ENCODE measurements at regions not wholly inside any gene's neighbourhood (a gene's known extent, or its start where the extent isn't known, plus 50 kb on each side); places are given as distances from the start of the nearest gene placed in this dataset.

GRCh38 chr7:24024276-24025068, 259.5 kb upstream of the NPY start:
- Mint-ChIP-seq H3K27me3 (ENCODE audit: insufficient read depth, unreplicated experiment) (no peaks in the 10 kb centered on the region), H3K27ac (ENCODE audit: low read depth, unreplicated experiment) (no peak overlapping the region), H3K4me1 (ENCODE audit: insufficient read depth, unreplicated experiment) (no peaks in the 10 kb centered on the region), H3K36me3 (ENCODE audit: insufficient read depth, unreplicated experiment) (no peaks in the 10 kb centered on the region), H3K9me3 (ENCODE audit: unreplicated experiment) (no peaks in the 10 kb centered on the region), H3K4me3 (ENCODE audit: unreplicated experiment) (no peak overlapping the region)
- TF ChIP-seq CTCF (IDR thresholded peaks at IDR 0.05; ENCODE audit: unreplicated experiment), result no peak
- intact Hi-C loops (cut with micrococcal nuclease), result no loop called here
- CTCF ChIA-PET, result no interaction called here
- DNase-seq (ENCODE audit: unreplicated experiment), result no peak
- BruUV-seq (replicated peaks), result no TSS peak
- POLR2A ChIA-PET, result no interaction called here

GRCh38 chr7:24025094-24025493, 258.9 kb upstream of the NPY start:
- H3K4me3 Mint-ChIP-seq (ENCODE audit: unreplicated experiment), result no peak overlapping the region
- H3K4me1 Mint-ChIP-seq (ENCODE audit: insufficient read depth, unreplicated experiment), result no peaks in the 10 kb centered on the region
- ChIA-PET POLR2A (no interaction called here), CTCF (no interaction called here)
- no peak overlapping the region for H3K27ac Mint-ChIP-seq (ENCODE audit: low read depth, unreplicated experiment)
- DNase-seq (ENCODE audit: unreplicated experiment), result peak; percentile 3
- no TSS peak for BruUV-seq (replicated peaks)
- intact Hi-C loops (cut with micrococcal nuclease), result no loop called here
- H3K27me3 Mint-ChIP-seq (ENCODE audit: insufficient read depth, unreplicated experiment), result no peaks in the 10 kb centered on the region
- H3K36me3 Mint-ChIP-seq (ENCODE audit: insufficient read depth, unreplicated experiment), result no peaks in the 10 kb centered on the region
- H3K9me3 Mint-ChIP-seq (ENCODE audit: unreplicated experiment), result no peaks in the 10 kb centered on the region
- no peak for TF ChIP-seq CTCF (IDR thresholded peaks at IDR 0.05; ENCODE audit: unreplicated experiment)

DNA sequence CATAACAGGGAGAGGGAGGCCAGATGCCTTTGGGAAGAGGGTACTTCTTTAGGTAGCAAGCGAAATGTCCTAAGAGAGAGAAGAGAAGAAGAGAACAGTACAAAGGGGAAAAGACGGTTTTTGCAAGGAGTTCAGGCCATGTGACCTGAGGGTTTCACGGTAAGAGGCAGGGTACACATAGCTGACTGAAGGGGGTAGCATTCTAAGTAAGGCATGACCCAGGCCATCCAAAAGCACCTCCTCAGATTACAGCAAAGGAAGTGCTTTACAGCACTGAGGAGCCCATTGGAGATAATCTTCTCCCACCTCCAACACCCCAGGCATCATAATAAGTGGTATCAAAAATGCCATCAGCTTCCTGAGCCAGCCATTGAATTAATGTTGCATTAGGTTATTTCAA, 258.2 kb upstream of the NPY start:
- H3K27ac Mint-ChIP-seq (ENCODE audit: low read depth, unreplicated experiment), result no peak overlapping the region
- BruUV-seq (replicated peaks), result no TSS peak

DNA sequence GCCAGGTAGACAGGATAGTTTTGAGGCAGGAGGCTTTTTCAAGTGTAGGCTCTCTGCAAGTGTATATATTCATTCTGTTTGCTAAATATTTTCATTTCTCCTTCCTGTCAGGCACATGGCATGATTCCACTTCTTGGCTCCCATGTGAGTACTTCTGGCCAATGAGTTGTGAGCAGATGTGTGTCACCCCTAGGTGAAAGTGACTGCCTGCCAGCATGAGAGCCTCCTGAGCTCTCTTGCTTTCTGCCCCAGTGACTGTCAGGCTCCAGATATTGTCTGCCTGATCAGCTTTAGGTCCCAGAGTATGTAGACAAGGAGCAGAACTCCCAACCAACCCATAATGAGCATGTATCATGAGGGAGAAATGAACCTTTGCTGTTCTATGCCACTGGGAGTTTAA, 257.6 kb upstream of the NPY start:
- no peaks in the 10 kb centered on the region for H3K36me3 Mint-ChIP-seq (ENCODE audit: insufficient read depth, unreplicated experiment)
- intact Hi-C loops (cut with micrococcal nuclease), result no loop called here
- no peaks in the 10 kb centered on the region for H3K4me1 Mint-ChIP-seq (ENCODE audit: insufficient read depth, unreplicated experiment)
- no peaks in the 10 kb centered on the region for H3K27me3 Mint-ChIP-seq (ENCODE audit: insufficient read depth, unreplicated experiment)
- peak; percentile 5 for DNase-seq (ENCODE audit: unreplicated experiment)
- CTCF ChIA-PET, result interaction anchor here (0.6 to 1.0 kb wide), 2 partner anchors 12 to 65 kb away, joined by 3 read pairs; no protein-coding TSS in a partner anchor
- H3K4me3 Mint-ChIP-seq (ENCODE audit: unreplicated experiment), result no peak overlapping the region
- BruUV-seq (replicated peaks), result no TSS peak
- H3K9me3 Mint-ChIP-seq (ENCODE audit: unreplicated experiment), result no peaks in the 10 kb centered on the region
- no peak for TF ChIP-seq CTCF (IDR thresholded peaks at IDR 0.05; ENCODE audit: unreplicated experiment)
- POLR2A ChIA-PET, result no interaction called here
- H3K27ac Mint-ChIP-seq (ENCODE audit: low read depth, unreplicated experiment), result no peak overlapping the region

More for the DNA sequence above, 258.2 kb upstream of the NPY start:
- Mint-ChIP-seq H3K4me3 (ENCODE audit: unreplicated experiment) (no peak overlapping the region), H3K36me3 (ENCODE audit: insufficient read depth, unreplicated experiment) (no peaks in the 10 kb centered on the region), H3K9me3 (ENCODE audit: unreplicated experiment) (no peaks in the 10 kb centered on the region), H3K27me3 (ENCODE audit: insufficient read depth, unreplicated experiment) (no peaks in the 10 kb centered on the region), H3K4me1 (ENCODE audit: insufficient read depth, unreplicated experiment) (no peaks in the 10 kb centered on the region)
- ChIA-PET CTCF (no interaction called here), POLR2A (no interaction called here)
- no peak for DNase-seq (ENCODE audit: unreplicated experiment)
- intact Hi-C loops (cut with micrococcal nuclease), result no loop called here
- no peak for TF ChIP-seq CTCF (IDR thresholded peaks at IDR 0.05; ENCODE audit: unreplicated experiment)
